H1 (cell line): ENCODE measurements at regions not wholly inside any gene's neighbourhood (a gene's known extent, or its start where the extent isn't known, plus 50 kb on each side); places are given as distances from the start of the nearest gene placed in this dataset.

ENCODE experiments used
- CTCF ChIA-PET: fragments of 300-600 bp; sonication (Branson Sonifier 250); formaldehyde crosslinking; loops from one replicate; lab custom pipeline; 2021; ENCODE audit not compliant: partially characterized antibody; lab: Charles Lee
- POLR2A ChIA-PET: fragments of 300-600 bp; sonication (Branson Sonifier 250); formaldehyde crosslinking; loops from one replicate; lab custom pipeline; 2021; ENCODE audit warnings: inconsistent platforms; ENCODE audit not compliant: partially characterized antibody; lab: Charles Lee
- DNase-seq, 2 experiments: peaks; one replicate each; pipeline versions ENCODE4 v3.0.0 to v3.0.0-alpha.2; 2010 to 2022; ENCODE audit warnings: low spot score in 2 of 2, low read depth in 1 of 2, mixed read lengths in 1 of 2
- FAIRE-seq: peaks from 2 replicates; lab custom pipeline; 2011; peaks lifted over from hg19 to GRCh38; lab: Jason Lieb, UNC
- H2AFZ ChIP-seq: 2 replicates; pipeline ENCODE4 v1.8.1; 2012; ENCODE audit warnings: low read length, inconsistent platforms
- H2AK5ac ChIP-seq: 2 replicates; pipeline ENCODE4 v1.6.1; 2013; ENCODE audit warnings: low read depth, low read length
- H2BK120ac ChIP-seq: replicated peaks from 2 replicates; pipeline ENCODE3; 2013; ENCODE audit warnings: low read depth, low read length, inconsistent platforms
- H2BK12ac ChIP-seq: 2 replicates; pipeline ENCODE4 v1.6.1; 2013; ENCODE audit warnings: low read depth, low read length
- H2BK15ac ChIP-seq: 2 replicates; pipeline ENCODE4 v1.6.1; 2013; ENCODE audit warnings: low read length
- H2BK20ac ChIP-seq: 2 replicates; pipeline ENCODE4 v1.6.1; 2013; ENCODE audit warnings: low read length
- H2BK5ac ChIP-seq: 2 replicates; pipeline ENCODE4 v1.6.1; 2013; ENCODE audit warnings: low read depth, low read length
- H3K14ac ChIP-seq: 2 replicates; pipeline ENCODE4 v1.6.1; 2013; ENCODE audit warnings: inconsistent platforms; ENCODE audit not compliant: insufficient read length
- H3K18ac ChIP-seq: 2 replicates; pipeline ENCODE4 v1.6.1; 2013; ENCODE audit warnings: low read length; ENCODE audit errors: extremely low read depth
- H3K23ac ChIP-seq: 2 replicates; pipeline ENCODE4 v1.6.1; 2013; ENCODE audit warnings: inconsistent platforms; ENCODE audit not compliant: insufficient read length
- H3K23me2 ChIP-seq: 2 replicates; pipeline ENCODE4 v1.6.1; 2013; ENCODE audit warnings: low read depth, low read length
- H3K27ac ChIP-seq: 2 replicates; pipeline ENCODE4 v1.6.1; 2011; ENCODE audit warnings: low read depth, low read length, inconsistent platforms
- H3K27me3 ChIP-seq, 4 experiments: replicated peaks in 1 of 4; 1 replicate in 1 of 4; 2 replicates in 3 of 4; pipeline versions ENCODE4 v1.6.1 to v1.8.1; 2011 to 2013; ENCODE audit warnings: low read length in 3 of 4, mild to moderate bottlenecking in 3 of 4, inconsistent platforms in 2 of 4, mixed read lengths in 2 of 4, moderate library complexity in 1 of 4; ENCODE audit not compliant: control insufficient read depth in 3 of 4, insufficient read depth in 3 of 4; ENCODE audit errors: extremely low read depth in 1 of 4
- H3K36me3 ChIP-seq, 4 experiments: 2 replicates each; pipeline versions ENCODE4 v1.6.1 to v1.8.1; 2011 to 2013; ENCODE audit warnings: mild to moderate bottlenecking in 4 of 4, low read length in 3 of 4, moderate library complexity in 2 of 4, control low read depth in 1 of 4, inconsistent platforms in 1 of 4; ENCODE audit not compliant: insufficient read depth in 4 of 4, control insufficient read depth in 2 of 4
- H3K4ac ChIP-seq: replicated peaks from 2 replicates; pipeline ENCODE3; 2013; ENCODE audit warnings: low read length, low read depth, mixed read lengths, inconsistent platforms; ENCODE audit not compliant: insufficient read length
- H3K4me1 ChIP-seq, 4 experiments: replicated peaks in 1 of 4; 1 replicate in 1 of 4; 2 replicates in 3 of 4; pipeline versions ENCODE4 v1.6.1 to v1.8.1; 2011 to 2013; ENCODE audit warnings: low read length in 3 of 4, inconsistent platforms in 2 of 4, mixed read lengths in 1 of 4; ENCODE audit not compliant: insufficient read depth in 4 of 4, control insufficient read depth in 3 of 4
- H3K4me2 ChIP-seq, 2 experiments: 2 replicates each; pipeline versions ENCODE4 v1.6.1 to v1.8.1; 2011 to 2013; ENCODE audit warnings: low read depth in 2 of 2, low read length in 2 of 2, control low read depth in 1 of 2, inconsistent platforms in 1 of 2, mild to moderate bottlenecking in 1 of 2; ENCODE audit not compliant: insufficient read depth in 1 of 2
- H3K4me3 ChIP-seq, 4 experiments: fragments of 200-600, 300-600 bp in 1 of 4; sonication (generic), shearing (Covaris generic), sonication (Bioruptor Twin) in 1 of 4; 2 replicates each; pipeline versions ENCODE4 v1.5.1 to v1.8.1; 2011 to 2016; ENCODE audit warnings: low read length in 4 of 4, low read depth in 3 of 4, control low read depth in 2 of 4, inconsistent platforms in 2 of 4, mild to moderate bottlenecking in 2 of 4, mixed read lengths in 1 of 4, moderate library complexity in 1 of 4; ENCODE audit not compliant: insufficient read depth in 2 of 4; ENCODE audit errors: extremely low read depth in 1 of 4
- H3K56ac ChIP-seq: replicated peaks from 2 replicates; pipeline ENCODE3; 2013; ENCODE audit warnings: low read depth, mild to moderate bottlenecking, mixed read lengths, low read length, inconsistent platforms; ENCODE audit not compliant: insufficient read length
- H3K79me1 ChIP-seq: 2 replicates; pipeline ENCODE4 v1.6.1; 2013; ENCODE audit warnings: low read depth, low read length, control low read depth
- H3K79me2 ChIP-seq, 2 experiments: 2 replicates each; pipeline versions ENCODE4 v1.6.1 to v1.8.1; 2012 to 2013; ENCODE audit warnings: low read length in 2 of 2, mild to moderate bottlenecking in 2 of 2, inconsistent platforms in 1 of 2; ENCODE audit not compliant: insufficient read depth in 2 of 2, control insufficient read depth in 1 of 2
- H3K9ac ChIP-seq, 4 experiments: replicated peaks in 1 of 4; 1 replicate in 1 of 4; 2 replicates in 3 of 4; pipeline versions ENCODE4 v1.6.1 to v1.8.1; 2011 to 2013; ENCODE audit warnings: low read depth in 3 of 4, low read length in 3 of 4, control low read depth in 2 of 4, mild to moderate bottlenecking in 2 of 4, moderate library complexity in 2 of 4, inconsistent platforms in 1 of 4; ENCODE audit errors: extremely low read depth in 1 of 4
- H3K9me3 ChIP-seq, 2 experiments: 2 replicates each; pipeline versions ENCODE4 v1.6.1 to v1.8.1; 2012 to 2013; ENCODE audit warnings: mild to moderate bottlenecking in 2 of 2, moderate library complexity in 2 of 2, control low read depth in 1 of 2, inconsistent platforms in 1 of 2, low read depth in 1 of 2, low read length in 1 of 2, mixed read lengths in 1 of 2; ENCODE audit not compliant: insufficient read depth in 2 of 2
- H4K20me1 ChIP-seq, 2 experiments: replicated peaks in 1 of 2; 2 replicates each; pipeline versions ENCODE3 to v1.8.1; 2011 to 2013; ENCODE audit warnings: inconsistent platforms in 2 of 2, low read length in 2 of 2, mild to moderate bottlenecking in 1 of 2; ENCODE audit not compliant: insufficient read depth in 2 of 2, control insufficient read depth in 1 of 2
- H4K5ac ChIP-seq: 2 replicates; pipeline ENCODE4 v1.6.1; 2013; ENCODE audit warnings: low read length, low read depth, mixed read lengths, inconsistent platforms; ENCODE audit not compliant: insufficient read length
- H4K8ac ChIP-seq: 2 replicates; pipeline ENCODE4 v1.8.0; 2013; ENCODE audit warnings: mild to moderate bottlenecking, moderate library complexity, low read length, inconsistent platforms; ENCODE audit not compliant: insufficient read depth; ENCODE audit errors: extremely low read depth
- H4K91ac ChIP-seq: replicated peaks from 2 replicates; pipeline ENCODE3; 2013; ENCODE audit warnings: low read length, mixed read lengths, inconsistent platforms; ENCODE audit not compliant: insufficient read length
- BACH1 ChIP-seq: IDR thresholded peaks from 2 replicates; pipeline ENCODE4 v1.6.1; 2012; ENCODE audit warnings: low read length, improper control_type of control experiment
- CBX5 ChIP-seq: fragments of 300-800, 300-1000 bp; sonication (generic); IDR thresholded peaks from 2 replicates; pipeline ENCODE4 v1.7.1; 2016; ENCODE audit warnings: antibody characterized with exemption, low read length, low read depth
- CTCF ChIP-seq, 3 experiments: IDR thresholded peaks; 1 replicate in 2 of 3; 2 replicates in 1 of 3; pipeline versions ENCODE4 v1.5.1 to v1.6.1; 2011; ENCODE audit warnings: low read length in 3 of 3, mild to moderate bottlenecking in 3 of 3, inconsistent platforms in 2 of 3, low read depth in 1 of 3, moderate library complexity in 1 of 3; ENCODE audit not compliant: insufficient read depth in 1 of 3; ENCODE audit errors: control extremely low read depth in 1 of 3
- GABPA ChIP-seq: IDR thresholded peaks from 2 replicates; pipeline ENCODE4 v1.6.1; 2011; ENCODE audit warnings: mild to moderate bottlenecking, low read length, moderate library complexity, borderline replicate concordance; ENCODE audit not compliant: insufficient read depth
- GTF2F1 ChIP-seq: IDR thresholded peaks from 2 replicates; pipeline ENCODE4 v1.6.1; 2012; ENCODE audit warnings: low read depth, low read length, improper control_type of control experiment, borderline replicate concordance
- KDM4A ChIP-seq: IDR thresholded peaks from one replicate; pipeline ENCODE4 v1.7.1; 2012; ENCODE audit warnings: low read depth, mild to moderate bottlenecking, moderate library complexity, low read length, inconsistent platforms; ENCODE audit not compliant: severe bottlenecking
- PHF8 ChIP-seq: fragments of 200-600 bp; sonication (generic); conservative IDR thresholded peaks from 2 replicates; pipeline ENCODE4 v1.7.1; 2012; ENCODE audit warnings: low read depth, mild to moderate bottlenecking, inconsistent platforms, low read length, moderate library complexity
- RBBP5 ChIP-seq: IDR thresholded peaks from 2 replicates; pipeline ENCODE4 v1.7.1; 2012; ENCODE audit warnings: low read depth, mild to moderate bottlenecking, inconsistent platforms, low read length, moderate library complexity, borderline replicate concordance
- SIN3A ChIP-seq, 2 experiments: IDR thresholded peaks in 1 of 2; conservative IDR thresholded peaks in 1 of 2; 2 replicates each; pipeline ENCODE4 v1.6.1; 2011 to 2012; ENCODE audit warnings: low read length in 2 of 2, improper control_type of control experiment in 1 of 2, low read depth in 1 of 2, mild to moderate bottlenecking in 1 of 2
- SP2 ChIP-seq: IDR thresholded peaks from 2 replicates; pipeline ENCODE4 v1.6.1; 2012; ENCODE audit warnings: mild to moderate bottlenecking, low read length, inconsistent platforms
- WGBS, 2 experiments: shearing (Covaris generic) in 1 of 2; methylation state at CpG; one replicate each; pipeline versions ENCODE4 v1.1.6 to v1.1.7; 2013 to 2015; ENCODE audit warnings: low lambda C conversion rate in 2 of 2, mixed read lengths in 2 of 2, inconsistent platforms in 1 of 2, low coverage in 1 of 2, missing lambda C conversion rate in 1 of 2; ENCODE audit not compliant: insufficient replicate concordance in 2 of 2, insufficient coverage in 1 of 2, insufficient read length in 1 of 2; ENCODE audit errors: extremely low coverage in 1 of 2, missing lambda C conversion rate in 1 of 2; 5-methylcytosine and 5-hydroxymethylcytosine counted together
- TF ChIP-seq, protein P1 (sequence below): IDR thresholded peaks from 2 replicates; pipeline ENCODE4 v1.6.1; 2012; ENCODE audit warnings: inconsistent platforms

- Histone ChIP-seq H3K4me3 (no peak overlapping the region), H2BK20ac (no peak overlapping the region), H4K5ac (no peak overlapping the region), H3K14ac (no peak overlapping the region), H3K23me2 (no peaks in the 10 kb centered on the region), H2AK5ac (no peak overlapping the region), H3K27ac (no peak overlapping the region), H3K4me1 (0 out of 7 replicates have a peak, but pooled peaks cover 0 to 2% (median 0%) of the 10 kb centered on the region in 4 experiments), H3K18ac (no peak overlapping the region), H3K9ac (no peak overlapping the region), H3K4me2 (no peak overlapping the region), H3K9me3 (no peaks in the 10 kb centered on the region), H4K91ac (no peak overlapping the region), H3K79me1 (no peaks in the 10 kb centered on the region), H2BK5ac (no peak overlapping the region), H3K36me3 (no peaks in the 10 kb centered on the region), H3K56ac (no peak overlapping the region), H3K4ac (no peak overlapping the region), H2AFZ (no peak overlapping the region), H4K20me1 (no peaks in the 10 kb centered on the region), H4K8ac (no peak overlapping the region), H3K27me3 (no peaks in the 10 kb centered on the region), H3K79me2 (no peaks in the 10 kb centered on the region), H2BK120ac (no peak overlapping the region), H3K23ac (no peak overlapping the region), H2BK15ac (no peak overlapping the region), H2BK12ac (no peak overlapping the region)
- WGBS, 2 experiments = 91% methylated on average over 4 of the region's 4 CpGs; no CpG with 5 or more reads in 1 of the 2 experiments
- DNase-seq = no peak
- POLR2A ChIA-PET = no interaction called here
- FAIRE-seq = no peak
- CTCF ChIA-PET = interaction anchor here (1.1 to 2.2 kb wide), 4 partner anchors 12 to 27 kb away, joined by 3 to 9 read pairs (median 4); no protein-coding TSS in a partner anchor
- TF ChIP-seq SP2 (no peak), GTF2F1 (no peak), BACH1 (no peak), CTCF (IDR thresholded peaks at IDR 0.05; ENCODE audit: control extremely low read depth in 1 of 3, insufficient read depth in 1 of 3, low read depth in 1 of 3, low read length in 3 of 3) (no peak), SIN3A (conservative IDR thresholded peaks at IDR 0.05 in 1 of 2, IDR thresholded peaks at IDR 0.05 in 1 of 2; ENCODE audit: low read depth in 1 of 2, low read length in 2 of 2) (no peak), RBBP5 (no peak), KDM4A (no peak), CBX5 (no peak), GABPA (no peak), PHF8 (no peak)
- TF ChIP-seq, protein P1, sequence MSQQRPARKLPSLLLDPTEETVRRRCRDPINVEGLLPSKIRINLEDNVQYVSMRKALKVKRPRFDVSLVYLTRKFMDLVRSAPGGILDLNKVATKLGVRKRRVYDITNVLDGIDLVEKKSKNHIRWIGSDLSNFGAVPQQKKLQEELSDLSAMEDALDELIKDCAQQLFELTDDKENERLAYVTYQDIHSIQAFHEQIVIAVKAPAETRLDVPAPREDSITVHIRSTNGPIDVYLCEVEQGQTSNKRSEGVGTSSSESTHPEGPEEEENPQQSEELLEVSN = no peak
These were observed 58.6 kb upstream of the KLHL29 start for GRCh38 chr2:23326330-23326729.
